Progenitor cell of endocrine pancreas (in vitro differentiated cells): ENCODE measurements at regions not wholly inside any gene's neighbourhood (a gene's known extent, or its start where the extent isn't known, plus 50 kb on each side); places are given as distances from the start of the nearest gene placed in this dataset.
"Not testable (repeated sequence)": the region's sequence is repeated elsewhere in the genome, so short reads cannot be mapped to it uniquely, and the experiment has no call there.

ENCODE experiments used
- DNase-seq: peaks from one replicate; pipeline ENCODE4 v3.0.0; 2021; ENCODE audit warnings: low spot score; ENCODE audit not compliant: unreplicated experiment
- H3K27ac Mint-ChIP-seq: 2 replicates; pipeline ENCODE4 v1.8.0; 2021; ENCODE audit warnings: mild to moderate bottlenecking, moderate library complexity, mixed read lengths
- H3K27me3 Mint-ChIP-seq: 2 replicates; pipeline ENCODE4 v1.8.0; 2021; ENCODE audit warnings: mixed read lengths
- H3K36me3 Mint-ChIP-seq: 2 replicates; pipeline ENCODE4 v1.8.0; 2022; ENCODE audit warnings: mixed read lengths; ENCODE audit not compliant: insufficient read depth
- H3K4me1 Mint-ChIP-seq: 2 replicates; pipeline ENCODE4 v1.8.0; 2021; ENCODE audit warnings: low read depth, mixed read lengths
- H3K4me3 Mint-ChIP-seq: 2 replicates; pipeline ENCODE4 v1.8.0; 2021; ENCODE audit warnings: low read depth, mild to moderate bottlenecking, moderate library complexity, mixed read lengths
- H3K9me3 Mint-ChIP-seq: 2 replicates; pipeline ENCODE4 v1.8.0; 2021; ENCODE audit warnings: low read depth, mixed read lengths
- CTCF ChIP-seq: fragments of 200-600 bp; sonication (generic); IDR thresholded peaks from one replicate; pipeline ENCODE4 v1.5.0; 2021; ENCODE audit warnings: antibody characterized with exemption, mild to moderate bottlenecking; ENCODE audit not compliant: unreplicated experiment

GRCh38 chrX:13195340-13195739, 124.5 kb downstream of the ATXN3L start:
- TF ChIP-seq CTCF, result no peak
- Mint-ChIP-seq H3K27me3 (no peaks in the 10 kb centered on the region), H3K36me3 (no peaks in the 10 kb centered on the region), H3K4me1 (peaks cover 8% of the 10 kb centered on the region), H3K27ac (no peak overlapping the region), H3K9me3 (peaks cover 18% of the 10 kb centered on the region), H3K4me3 (no peak overlapping the region)
- DNase-seq, result no peak

- H3K36me3 Mint-ChIP-seq, result no peaks in the 10 kb centered on the region
- peak overlapping the region; percentile 1 for H3K27ac Mint-ChIP-seq
Measured at GRCh38 chrX:13194291-13195103, 125.4 kb downstream of the ATXN3L start.

GRCh38 chrX:13190051-13190450, 129.8 kb downstream of the ATXN3L start:
- H3K36me3 Mint-ChIP-seq, result no peaks in the 10 kb centered on the region
- H3K27me3 Mint-ChIP-seq, result no peaks in the 10 kb centered on the region
- no peak overlapping the region for H3K27ac Mint-ChIP-seq
- TF ChIP-seq CTCF, result no peak
- peaks cover 19% of the 10 kb centered on the region for H3K9me3 Mint-ChIP-seq
- no peak overlapping the region for H3K4me3 Mint-ChIP-seq
- peaks cover 6% of the 10 kb centered on the region for H3K4me1 Mint-ChIP-seq
- no peak for DNase-seq

More at GRCh38 chrX:13194291-13195103, 125.4 kb downstream of the ATXN3L start:
- Mint-ChIP-seq H3K4me3 (no peak overlapping the region), H3K27me3 (no peaks in the 10 kb centered on the region), H3K9me3 (peaks cover 10% of the 10 kb centered on the region), H3K4me1 (peaks cover 8% of the 10 kb centered on the region)
- DNase-seq, result no peak
- no peak for TF ChIP-seq CTCF

GRCh38 chrX:13189380-13189779, 130.5 kb downstream of the ATXN3L start:
- no peak for DNase-seq
- Mint-ChIP-seq H3K36me3 (no peaks in the 10 kb centered on the region), H3K27me3 (no peaks in the 10 kb centered on the region), H3K9me3 (peaks cover 23% of the 10 kb centered on the region), H3K4me3 (no peak overlapping the region), H3K4me1 (peaks cover 2% of the 10 kb centered on the region), H3K27ac (no peak overlapping the region)
- no peak for TF ChIP-seq CTCF

GRCh38 chrX:13188731-13189309, 131.0 kb downstream of the ATXN3L start:
- Mint-ChIP-seq H3K9me3 (peaks cover 28% of the 10 kb centered on the region), H3K27me3 (no peaks in the 10 kb centered on the region), H3K27ac (no peak overlapping the region), H3K4me1 (no peaks in the 10 kb centered on the region), H3K4me3 (no peak overlapping the region), H3K36me3 (no peaks in the 10 kb centered on the region)
- DNase-seq, result no peak
- no peak for TF ChIP-seq CTCF

GRCh38 chrX:13186643-13187042, 133.2 kb downstream of the ATXN3L start:
- not testable (repeated sequence) for H3K27ac Mint-ChIP-seq, H3K36me3 Mint-ChIP-seq, H3K27me3 Mint-ChIP-seq, H3K4me1 Mint-ChIP-seq, H3K4me3 Mint-ChIP-seq, DNase-seq
- peaks cover 40% of the 10 kb centered on the region for H3K9me3 Mint-ChIP-seq
